PFSK-1 (cell line): ENCODE measurements at regions not wholly inside any gene's neighbourhood (a gene's known extent, or its start where the extent isn't known, plus 50 kb on each side); places are given as distances from the start of the nearest gene placed in this dataset.

Experiments used
- FOXP2 ChIP-seq: optimal IDR thresholded peaks from 2 replicates; pipeline ENCODE3; 2011; ENCODE audit warnings: borderline replicate concordance, control low read depth, inconsistent platforms; ENCODE audit not compliant: insufficient read depth; ENCODE audit errors: extremely low read length, extremely low read depth
- POLR2AphosphoS5 ChIP-seq: IDR thresholded peaks from 2 replicates; pipeline ENCODE4 v1.6.1; 2012; ENCODE audit warnings: low read depth, mild to moderate bottlenecking, control low read depth, low read length, moderate library complexity
- SIN3A ChIP-seq: IDR thresholded peaks from 2 replicates; pipeline ENCODE4 v1.6.1; 2012; ENCODE audit warnings: mild to moderate bottlenecking, low read length, moderate library complexity, borderline replicate concordance; ENCODE audit not compliant: insufficient read depth
- TAF1 ChIP-seq: IDR thresholded peaks from 2 replicates; pipeline ENCODE4 v1.6.1; 2012; ENCODE audit warnings: low read length, control low read depth, borderline replicate concordance; ENCODE audit not compliant: insufficient read depth
- TF ChIP-seq, protein P1 (sequence below), 2 experiments: IDR thresholded peaks; 2 replicates each; pipeline versions ENCODE4 v1.6.1 to v1.8.0; 2011 to 2012; ENCODE audit warnings: low read depth in 2 of 2, low read length in 2 of 2, control low read depth in 1 of 2, inconsistent platforms in 1 of 2, mild to moderate bottlenecking in 1 of 2, moderate library complexity in 1 of 2; ENCODE audit not compliant: insufficient read depth in 1 of 2

DNA sequence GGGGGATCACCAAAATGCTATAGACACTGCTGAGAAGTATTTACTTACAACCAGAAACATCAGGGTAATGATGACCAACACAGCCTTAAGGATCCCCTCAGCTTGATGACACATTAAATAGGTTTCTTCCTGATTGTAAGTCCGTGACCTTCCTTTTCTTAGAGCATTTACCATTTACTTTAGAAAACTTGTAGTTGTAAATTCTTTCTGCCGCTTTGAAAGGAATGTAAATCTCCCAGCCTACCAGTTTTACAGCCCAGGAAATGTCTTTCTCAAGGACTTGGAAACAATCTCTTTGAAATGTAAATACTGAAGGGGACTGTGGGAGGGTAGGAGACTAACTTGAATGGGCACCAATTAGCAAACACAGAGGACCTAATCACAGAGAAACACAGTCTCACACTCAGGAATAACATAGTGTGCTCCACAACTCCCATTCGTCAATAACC is 278.6 kb downstream of the DSC3 start:
- TF ChIP-seq FOXP2 (no peak), TAF1 (no peak), POLR2AphosphoS5 (no peak), SIN3A (no peak)
- TF ChIP-seq, protein P1, sequence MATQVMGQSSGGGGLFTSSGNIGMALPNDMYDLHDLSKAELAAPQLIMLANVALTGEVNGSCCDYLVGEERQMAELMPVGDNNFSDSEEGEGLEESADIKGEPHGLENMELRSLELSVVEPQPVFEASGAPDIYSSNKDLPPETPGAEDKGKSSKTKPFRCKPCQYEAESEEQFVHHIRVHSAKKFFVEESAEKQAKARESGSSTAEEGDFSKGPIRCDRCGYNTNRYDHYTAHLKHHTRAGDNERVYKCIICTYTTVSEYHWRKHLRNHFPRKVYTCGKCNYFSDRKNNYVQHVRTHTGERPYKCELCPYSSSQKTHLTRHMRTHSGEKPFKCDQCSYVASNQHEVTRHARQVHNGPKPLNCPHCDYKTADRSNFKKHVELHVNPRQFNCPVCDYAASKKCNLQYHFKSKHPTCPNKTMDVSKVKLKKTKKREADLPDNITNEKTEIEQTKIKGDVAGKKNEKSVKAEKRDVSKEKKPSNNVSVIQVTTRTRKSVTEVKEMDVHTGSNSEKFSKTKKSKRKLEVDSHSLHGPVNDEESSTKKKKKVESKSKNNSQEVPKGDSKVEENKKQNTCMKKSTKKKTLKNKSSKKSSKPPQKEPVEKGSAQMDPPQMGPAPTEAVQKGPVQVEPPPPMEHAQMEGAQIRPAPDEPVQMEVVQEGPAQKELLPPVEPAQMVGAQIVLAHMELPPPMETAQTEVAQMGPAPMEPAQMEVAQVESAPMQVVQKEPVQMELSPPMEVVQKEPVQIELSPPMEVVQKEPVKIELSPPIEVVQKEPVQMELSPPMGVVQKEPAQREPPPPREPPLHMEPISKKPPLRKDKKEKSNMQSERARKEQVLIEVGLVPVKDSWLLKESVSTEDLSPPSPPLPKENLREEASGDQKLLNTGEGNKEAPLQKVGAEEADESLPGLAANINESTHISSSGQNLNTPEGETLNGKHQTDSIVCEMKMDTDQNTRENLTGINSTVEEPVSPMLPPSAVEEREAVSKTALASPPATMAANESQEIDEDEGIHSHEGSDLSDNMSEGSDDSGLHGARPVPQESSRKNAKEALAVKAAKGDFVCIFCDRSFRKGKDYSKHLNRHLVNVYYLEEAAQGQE (IDR thresholded peaks at IDR 0.05; ENCODE audit: insufficient read depth in 1 of 2, low read depth in 2 of 2, low read length in 2 of 2): no peak

DNA sequence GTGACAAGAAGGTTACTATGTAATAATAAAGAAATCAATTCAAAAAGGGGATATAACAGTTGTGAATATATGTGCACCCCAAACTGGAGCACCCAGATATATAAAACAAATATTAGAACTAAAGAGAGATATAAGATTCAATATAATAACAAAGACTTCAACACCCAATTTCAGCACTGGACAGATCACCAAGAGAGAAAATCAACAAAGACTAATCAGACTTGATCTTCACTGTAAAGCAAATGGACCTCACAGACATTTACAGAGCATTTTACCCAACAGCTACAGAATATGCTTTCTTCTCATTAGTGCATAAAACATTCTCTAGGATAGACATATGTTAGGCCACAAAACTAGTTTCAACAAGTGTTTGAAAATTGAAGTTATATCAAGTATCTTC is 287.7 kb downstream of the DSC3 start:
- TF ChIP-seq, protein P1 (IDR thresholded peaks at IDR 0.05; ENCODE audit: insufficient read depth in 1 of 2, low read depth in 2 of 2, low read length in 2 of 2): peak in 1 of 2 experiments; percentile 77; a peak in 2 of 4 replicates
- TF ChIP-seq TAF1: no peak

- TF ChIP-seq TAF1 (no peak), POLR2AphosphoS5 (no peak), FOXP2 (no peak), SIN3A (no peak)
- TF ChIP-seq, protein P1 (IDR thresholded peaks at IDR 0.05; ENCODE audit: insufficient read depth in 1 of 2, low read depth in 2 of 2, low read length in 2 of 2): no peak
Observed at GRCh38 chr18:30748541-30748940, 294.0 kb downstream of the DSC3 start.

GRCh38 chr18:30746224-30746623 is 296.3 kb downstream of the DSC3 start:
- TF ChIP-seq POLR2AphosphoS5: no peak
- TF ChIP-seq FOXP2: no peak
- no peak for TF ChIP-seq SIN3A
- no peak for TF ChIP-seq TAF1
- TF ChIP-seq, protein P1 (IDR thresholded peaks at IDR 0.05; ENCODE audit: insufficient read depth in 1 of 2, low read depth in 2 of 2, low read length in 2 of 2): no peak

GRCh38 chr18:30743033-30743432 is 299.5 kb downstream of the DSC3 start:
- TF ChIP-seq POLR2AphosphoS5 (no peak), TAF1 (no peak), SIN3A (no peak), FOXP2 (no peak)
- TF ChIP-seq, protein P1 (IDR thresholded peaks at IDR 0.05; ENCODE audit: insufficient read depth in 1 of 2, low read depth in 2 of 2, low read length in 2 of 2): no peak
